PFSK-1 (cell line): ENCODE measurements at regions not wholly inside any gene's neighbourhood (a gene's known extent, or its start where the extent isn't known, plus 50 kb on each side); places are given as distances from the start of the nearest gene placed in this dataset.

Source experiments
- FOXP2 ChIP-seq: optimal IDR thresholded peaks from 2 replicates; pipeline ENCODE3; 2011; ENCODE audit warnings: borderline replicate concordance, control low read depth, inconsistent platforms; ENCODE audit not compliant: insufficient read depth; ENCODE audit errors: extremely low read length, extremely low read depth
- POLR2AphosphoS5 ChIP-seq: IDR thresholded peaks from 2 replicates; pipeline ENCODE4 v1.6.1; 2012; ENCODE audit warnings: low read depth, mild to moderate bottlenecking, control low read depth, low read length, moderate library complexity
- REST ChIP-seq, 2 experiments: IDR thresholded peaks; 2 replicates each; pipeline versions ENCODE4 v1.6.1 to v1.8.0; 2011 to 2012; ENCODE audit warnings: low read depth in 2 of 2, low read length in 2 of 2, control low read depth in 1 of 2, inconsistent platforms in 1 of 2, mild to moderate bottlenecking in 1 of 2, moderate library complexity in 1 of 2; ENCODE audit not compliant: insufficient read depth in 1 of 2
- SIN3A ChIP-seq: IDR thresholded peaks from 2 replicates; pipeline ENCODE4 v1.6.1; 2012; ENCODE audit warnings: mild to moderate bottlenecking, low read length, moderate library complexity, borderline replicate concordance; ENCODE audit not compliant: insufficient read depth
- TAF1 ChIP-seq: IDR thresholded peaks from 2 replicates; pipeline ENCODE4 v1.6.1; 2012; ENCODE audit warnings: low read length, control low read depth, borderline replicate concordance; ENCODE audit not compliant: insufficient read depth

- TF ChIP-seq REST (IDR thresholded peaks at IDR 0.05; ENCODE audit: insufficient read depth in 1 of 2, low read depth in 2 of 2, low read length in 2 of 2): no peak
- TF ChIP-seq POLR2AphosphoS5: no peak
- TF ChIP-seq TAF1: no peak
- TF ChIP-seq SIN3A: no peak
- no peak for TF ChIP-seq FOXP2
Measured at GRCh38 chr1:101310506-101310905, 73.7 kb downstream of the S1PR1 start.

GRCh38 chr1:101311146-101311920, 74.5 kb downstream of the S1PR1 start:
- TF ChIP-seq REST (IDR thresholded peaks at IDR 0.05; ENCODE audit: insufficient read depth in 1 of 2, low read depth in 2 of 2, low read length in 2 of 2) (no peak), FOXP2 (no peak), TAF1 (no peak), POLR2AphosphoS5 (no peak), SIN3A (no peak)

- TF ChIP-seq TAF1 (no peak), FOXP2 (no peak), REST (IDR thresholded peaks at IDR 0.05; ENCODE audit: insufficient read depth in 1 of 2, low read depth in 2 of 2, low read length in 2 of 2) (no peak), POLR2AphosphoS5 (no peak), SIN3A (no peak)
Measured at GRCh38 chr1:101312147-101312546, 75.3 kb downstream of the S1PR1 start.

- TF ChIP-seq REST (IDR thresholded peaks at IDR 0.05; ENCODE audit: insufficient read depth in 1 of 2, low read depth in 2 of 2, low read length in 2 of 2): no peak
Measured at GRCh38 chr1:101313356-101313755, 76.5 kb downstream of the S1PR1 start.

GRCh38 chr1:101314244-101314643, 77.4 kb downstream of the S1PR1 start:
- TF ChIP-seq REST (IDR thresholded peaks at IDR 0.05; ENCODE audit: insufficient read depth in 1 of 2, low read depth in 2 of 2, low read length in 2 of 2): no peak
- TF ChIP-seq SIN3A: no peak
- TF ChIP-seq FOXP2: no peak
- no peak for TF ChIP-seq POLR2AphosphoS5
- TF ChIP-seq TAF1: no peak
